HG02623 (cell line): ENCODE measurements at regions not wholly inside any gene's neighbourhood (a gene's known extent, or its start where the extent isn't known, plus 50 kb on each side); places are given as distances from the start of the nearest gene placed in this dataset.

Experiments used
- ATAC-seq: cut with Tn5 transposase; IDR thresholded peaks from one replicate; pipeline ENCODE4 v1.9.1; 2021; ENCODE audit warnings: moderate library complexity; ENCODE audit not compliant: unreplicated experiment

DNA sequence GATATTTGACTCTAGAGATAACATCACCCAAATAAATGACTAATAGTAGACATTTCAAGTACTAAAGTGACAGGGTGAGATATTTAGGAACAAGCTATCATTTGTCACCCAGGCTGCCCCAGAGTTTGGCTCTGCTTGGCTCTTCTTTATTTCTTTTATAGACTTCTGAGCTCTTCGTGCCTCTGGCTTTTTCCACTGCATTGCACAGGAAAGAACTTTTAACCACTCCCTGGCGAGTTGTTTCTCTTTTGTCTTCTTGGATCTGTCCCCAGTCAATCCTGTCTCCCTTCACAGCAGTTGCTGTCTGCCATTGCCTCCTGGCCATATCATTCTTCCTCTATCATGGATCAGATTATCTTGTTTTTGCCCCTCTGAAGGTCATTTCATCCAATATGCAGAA, 339.2 kb upstream of the DCBLD2 start:
- ATAC-seq, result no peak

DNA sequence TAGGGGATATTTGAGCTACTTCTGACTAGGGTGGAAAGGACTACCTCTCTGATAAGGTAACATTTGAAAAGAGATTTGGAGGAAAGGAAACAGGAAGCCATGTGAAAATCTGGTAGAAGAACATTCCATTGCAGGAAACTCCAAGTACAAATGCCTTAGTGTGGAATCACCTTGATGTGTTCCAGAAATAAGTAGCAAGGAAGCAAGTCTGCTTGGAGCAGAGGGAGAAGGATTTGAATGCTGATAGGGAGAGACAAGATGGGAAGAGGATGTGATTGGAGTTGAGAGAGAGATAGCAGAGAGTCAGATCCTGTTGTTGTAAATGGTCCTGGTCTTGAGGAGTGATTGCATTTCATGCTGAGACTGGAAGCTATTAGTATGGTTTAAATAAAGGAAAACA, 335.1 kb upstream of the DCBLD2 start:
- ATAC-seq, result no peak

DNA sequence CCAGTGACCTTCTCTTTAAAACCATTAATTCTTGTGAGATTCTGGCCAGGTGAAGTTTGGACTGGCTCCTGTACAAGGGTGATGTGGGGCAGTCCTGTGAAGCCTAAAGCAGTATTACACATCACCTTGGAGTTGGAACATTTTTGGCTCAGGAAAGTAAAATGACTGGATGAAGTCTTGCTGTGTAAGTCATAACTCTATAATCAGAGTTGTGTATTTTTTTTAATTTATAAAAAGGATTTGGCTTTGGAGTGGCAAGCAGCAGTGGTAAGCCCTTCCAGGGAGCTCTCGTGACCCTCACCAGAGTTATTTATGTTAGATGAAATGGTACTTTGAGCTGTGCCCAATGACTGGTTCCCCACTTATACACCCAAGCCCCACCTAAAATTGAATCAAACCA, 331.2 kb upstream of the DCBLD2 start:
- ATAC-seq, result no peak

DNA sequence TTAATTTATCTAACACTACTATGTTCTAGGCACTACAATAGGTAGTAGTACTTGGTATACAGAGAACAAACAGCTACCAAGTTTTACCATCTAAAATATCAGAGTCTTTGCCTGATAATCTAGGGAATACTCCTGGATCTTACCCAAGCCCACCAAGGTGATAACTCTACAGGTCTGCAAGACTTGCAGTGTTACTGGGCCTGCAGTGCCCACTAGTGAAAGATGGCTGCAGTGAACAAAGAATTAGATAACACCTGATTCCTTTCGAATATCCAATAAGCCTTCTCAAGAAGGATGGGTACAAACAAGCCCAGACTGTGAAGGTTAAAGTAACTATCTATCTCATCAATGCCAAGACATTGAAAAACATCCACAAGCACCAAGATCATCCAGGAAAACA, 317.0 kb upstream of the DCBLD2 start:
- ATAC-seq, result no peak

DNA sequence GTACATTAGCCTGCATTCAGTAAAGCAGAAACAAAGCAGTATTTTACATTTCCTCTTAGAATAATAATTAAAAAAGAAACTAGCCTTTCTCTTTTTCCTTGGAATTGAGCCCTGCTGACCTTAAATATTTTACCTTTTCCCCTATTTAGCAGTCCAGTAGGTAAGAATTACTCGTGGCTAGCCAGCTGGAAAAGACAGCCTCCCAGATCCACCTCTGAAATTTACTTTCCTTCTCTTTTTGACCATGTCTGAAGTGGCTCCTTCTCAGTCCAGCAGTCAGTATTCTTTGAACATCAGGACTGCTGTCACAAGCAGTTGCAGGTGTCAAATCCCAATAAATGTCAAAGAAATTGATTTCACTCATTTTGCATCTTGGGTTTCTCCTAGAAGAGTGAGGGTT, 311.5 kb upstream of the DCBLD2 start:
- no peak for ATAC-seq

DNA sequence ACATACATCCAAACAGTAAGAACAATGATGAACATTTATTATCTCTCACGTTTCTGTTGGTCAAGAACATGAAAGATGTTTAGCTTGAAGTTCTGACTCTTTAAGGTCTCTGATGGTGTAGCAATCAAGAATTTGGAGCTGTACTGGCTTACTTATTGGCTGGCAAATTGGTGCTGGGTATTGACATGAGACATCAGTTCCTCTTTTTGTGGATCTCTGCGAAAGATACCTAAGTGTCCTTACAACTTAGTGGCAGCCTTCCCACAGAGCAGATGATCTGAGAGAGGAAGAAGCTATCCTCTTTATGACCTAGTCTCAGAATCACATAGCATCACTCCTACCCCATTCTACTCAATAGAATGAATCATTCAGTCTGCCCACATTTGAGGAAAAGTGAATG, 309.8 kb upstream of the DCBLD2 start:
- ATAC-seq, result no peak

DNA sequence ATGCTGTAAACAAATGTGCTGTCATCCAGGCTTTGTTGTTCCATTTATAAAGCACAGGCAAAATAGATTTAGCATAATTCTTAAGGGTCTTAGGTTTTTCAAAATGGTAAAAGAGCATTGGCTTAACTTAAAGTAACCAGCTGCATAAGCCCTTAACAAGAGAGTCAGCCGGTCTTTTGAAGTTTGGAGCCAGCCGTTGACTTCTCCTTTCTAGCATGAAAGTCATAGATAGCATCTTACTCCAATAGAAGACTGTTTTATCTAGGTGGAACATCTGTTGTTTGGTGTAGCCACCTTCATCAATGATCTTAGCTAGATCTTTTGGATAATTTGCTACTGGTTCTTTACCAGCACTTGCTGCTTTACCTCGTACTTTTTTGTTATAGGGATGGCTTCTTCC, 297.5 kb upstream of the DCBLD2 start:
- ATAC-seq, result no peak

DNA sequence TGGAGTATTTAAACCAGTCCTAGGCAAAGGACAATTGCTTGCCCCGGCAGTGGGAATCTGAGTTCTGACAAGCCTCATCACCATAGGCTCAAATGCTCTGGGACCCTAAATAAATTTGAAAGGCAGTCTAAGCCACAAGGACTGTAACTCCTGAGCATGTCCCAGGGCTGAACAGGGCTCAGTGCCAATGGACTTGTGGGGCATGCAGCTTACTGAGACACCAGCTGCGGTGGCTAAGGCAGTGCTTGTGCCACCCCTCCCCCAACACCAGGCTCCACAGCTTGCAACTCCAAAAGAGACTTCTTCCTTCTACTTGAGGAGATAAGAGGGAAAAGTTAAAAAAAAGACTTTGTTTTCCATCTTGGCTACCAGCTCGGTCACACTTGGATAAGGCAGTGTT, 289.7 kb upstream of the DCBLD2 start:
- no peak for ATAC-seq

DNA sequence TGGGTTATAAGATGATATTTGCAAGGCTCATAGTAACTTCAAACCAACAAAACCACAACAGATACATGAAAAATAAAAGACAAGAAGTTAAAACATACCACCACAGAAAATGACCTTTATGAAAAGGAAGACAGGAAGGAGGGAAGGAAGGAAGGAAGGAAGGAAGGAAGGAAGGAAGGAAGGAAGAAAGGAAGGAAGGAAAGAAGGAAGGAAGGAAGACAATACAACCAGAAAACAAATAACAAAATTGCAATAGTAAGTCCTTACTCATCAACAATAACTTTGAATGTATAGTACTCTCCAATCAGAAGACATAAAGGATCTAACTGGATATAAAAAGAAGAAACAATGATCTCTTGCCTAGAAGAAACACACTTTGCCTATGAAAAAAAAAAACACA, 287.4 kb upstream of the DCBLD2 start:
- ATAC-seq, result no peak

DNA sequence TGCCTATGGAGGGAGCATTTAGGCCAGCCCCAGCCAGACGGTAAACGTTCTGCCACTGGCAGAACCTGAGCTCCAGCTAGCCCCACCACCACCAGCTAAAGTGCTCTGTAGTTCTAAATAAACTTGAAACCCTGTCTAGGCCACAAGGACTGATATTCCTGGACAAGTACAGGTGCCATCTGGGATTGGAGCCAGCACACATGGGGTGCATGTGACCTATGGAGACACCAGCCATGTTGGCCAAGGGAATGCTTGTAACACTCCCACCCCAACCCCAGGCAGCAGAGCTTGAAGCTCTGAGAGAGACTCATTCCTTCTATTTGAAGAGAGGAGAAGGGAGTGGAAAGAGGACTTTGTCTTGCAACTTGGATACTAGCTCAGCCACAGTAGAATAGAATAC, 284.5 kb upstream of the DCBLD2 start:
- no peak for ATAC-seq

DNA sequence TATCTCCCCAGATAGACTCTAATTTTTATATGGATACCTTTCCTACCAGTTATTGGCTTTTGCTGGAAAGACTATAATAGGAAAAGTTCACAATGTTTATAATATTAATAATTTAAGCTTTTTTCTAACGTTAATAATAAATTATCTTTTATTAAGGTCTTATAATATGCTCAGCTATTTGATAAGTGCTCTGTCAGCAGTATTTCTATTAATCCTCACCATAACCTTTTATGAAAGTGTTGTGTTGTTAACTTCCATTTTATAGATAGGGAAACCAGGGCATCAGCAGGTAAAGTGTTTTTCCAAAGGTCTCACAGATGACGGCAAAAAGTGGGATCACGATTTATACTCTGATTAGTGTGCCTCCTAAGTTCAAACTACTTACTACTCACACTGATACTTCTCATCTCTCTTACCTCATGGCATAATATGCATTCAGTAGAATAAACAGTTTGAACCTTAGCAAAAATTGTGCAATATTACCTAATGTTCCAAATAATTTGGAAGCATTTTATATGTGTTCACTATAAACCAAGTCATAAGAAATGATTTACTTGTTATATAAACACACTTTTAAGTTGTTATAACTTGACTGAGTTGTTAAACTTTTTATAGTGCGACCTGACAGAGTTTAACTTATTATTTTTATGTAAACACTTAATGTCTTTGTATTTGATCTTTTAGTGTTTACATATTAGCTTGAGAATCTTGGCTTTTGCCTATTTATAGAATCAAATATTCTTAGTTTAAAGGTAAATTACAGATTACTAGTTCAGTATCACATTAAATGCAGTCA, 274.9 kb upstream of the DCBLD2 start:
- ATAC-seq, result no peak

DNA sequence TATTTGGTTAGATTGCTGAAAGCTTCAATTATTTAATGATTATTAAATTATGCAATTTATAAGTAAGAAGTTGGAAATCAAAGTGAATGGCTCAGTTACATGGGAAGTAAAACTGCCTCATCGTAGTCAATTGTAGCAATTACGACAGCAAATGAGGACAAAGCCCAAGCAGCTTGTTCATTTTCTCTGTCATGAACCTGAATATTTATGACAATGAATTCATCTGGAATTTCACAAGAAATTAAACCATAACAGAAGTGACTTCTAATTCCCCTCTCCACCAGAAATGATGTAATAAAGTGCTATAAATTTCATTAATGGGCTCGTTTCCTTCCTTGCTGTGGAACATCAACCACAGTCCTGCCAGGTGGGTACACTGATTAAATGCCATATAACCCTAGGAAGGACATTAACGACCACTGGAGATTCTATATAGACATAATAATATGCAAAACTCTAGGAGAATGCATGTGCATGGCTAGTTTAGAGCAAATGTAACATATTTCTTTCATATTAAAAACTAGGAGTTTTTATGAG, 273.8 kb upstream of the DCBLD2 start:
- ATAC-seq, result no peak

DNA sequence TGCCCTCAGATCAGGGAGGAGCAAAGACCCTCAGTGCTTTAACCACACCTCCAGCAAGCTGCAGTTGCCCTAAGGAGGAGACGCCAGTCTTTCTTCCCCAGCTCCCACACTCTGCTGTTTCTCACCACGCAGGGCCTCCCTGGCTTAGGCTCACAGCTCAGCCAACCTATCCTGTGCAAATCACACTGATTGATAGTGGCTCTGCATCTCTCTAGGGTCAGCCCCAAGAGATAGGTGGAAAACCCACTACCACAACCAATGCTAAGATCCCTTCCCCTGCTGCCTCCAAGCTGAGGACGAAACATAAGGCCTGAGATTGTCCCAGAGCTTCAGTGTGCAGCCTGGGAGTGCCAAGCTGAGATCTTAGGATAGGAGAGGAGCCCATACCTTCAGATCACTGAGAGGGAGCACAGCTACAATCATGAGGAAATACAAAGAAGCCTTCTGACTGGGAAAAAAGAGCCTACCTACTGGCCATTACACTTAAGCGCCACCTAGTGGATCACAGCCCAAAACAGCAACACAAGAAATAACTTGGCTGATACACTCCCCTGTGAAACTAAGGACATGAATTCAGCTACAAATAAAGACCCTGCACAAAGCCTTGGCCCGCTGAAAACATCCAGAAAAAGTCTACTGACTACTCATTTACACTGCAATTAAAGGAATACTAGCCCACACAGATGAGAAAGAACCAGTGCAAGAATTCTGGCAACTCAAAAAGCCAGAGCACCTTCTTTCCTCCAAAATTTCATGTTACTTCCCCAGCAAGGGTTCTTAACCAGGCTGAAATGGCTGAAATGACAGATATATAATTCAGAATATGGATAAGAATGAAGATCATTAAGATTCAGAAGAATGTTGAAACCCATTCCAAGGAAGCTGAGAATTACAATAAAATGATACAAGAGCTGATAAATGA, 271.5 kb upstream of the DCBLD2 start:
- ATAC-seq, result peak; percentile 71

DNA sequence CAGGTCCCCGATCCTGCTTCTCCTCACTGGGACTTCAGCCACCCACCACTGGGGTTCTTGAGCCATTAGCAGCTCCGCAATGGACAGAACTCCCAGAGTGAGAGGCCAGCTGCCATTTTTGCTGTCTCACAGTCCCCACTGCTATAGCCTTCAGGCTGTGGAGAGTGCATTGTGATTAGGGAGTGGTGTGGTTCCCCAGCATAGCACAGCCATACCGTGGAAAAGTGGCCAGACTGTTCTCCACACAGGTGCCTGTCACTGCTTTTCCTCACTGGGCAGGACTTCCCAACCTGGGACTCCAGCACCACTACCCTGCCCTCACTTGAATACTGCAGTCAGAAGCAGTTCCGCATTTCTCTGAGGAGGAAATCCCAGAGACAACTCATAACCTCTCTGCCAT, 270.3 kb upstream of the DCBLD2 start:
- no peak for ATAC-seq

DNA sequence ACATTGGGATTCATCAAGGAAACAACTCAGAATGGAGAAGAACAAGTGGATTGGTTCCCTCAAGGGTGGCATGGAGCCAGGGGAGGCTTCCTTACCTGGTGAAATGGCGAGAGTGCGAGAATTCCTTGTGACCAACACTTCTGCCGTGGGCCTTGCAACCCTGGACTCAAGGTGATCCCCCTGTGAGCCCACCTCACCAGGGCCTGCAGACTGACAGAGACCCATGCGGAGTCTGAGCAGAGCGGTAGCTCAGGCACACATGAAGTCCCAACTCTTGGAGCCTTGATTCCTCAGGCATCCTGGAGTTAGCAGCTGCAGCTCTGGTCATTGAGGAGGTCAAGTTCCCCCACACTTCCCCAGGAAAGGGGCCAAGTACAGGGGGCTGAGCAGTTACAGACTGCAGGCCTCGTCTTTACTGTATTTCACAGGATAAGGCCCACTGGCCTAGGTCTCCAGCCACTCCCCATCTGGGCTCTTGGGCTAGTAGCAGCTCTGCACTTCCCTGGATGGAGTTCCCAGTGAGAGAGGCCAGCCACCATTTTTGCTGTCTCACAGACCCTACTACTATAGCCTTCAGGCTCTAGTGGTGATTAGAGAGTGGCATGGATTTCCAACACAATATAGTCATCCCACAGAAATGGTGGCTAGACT, 269.5 kb upstream of the DCBLD2 start:
- no peak for ATAC-seq

DNA sequence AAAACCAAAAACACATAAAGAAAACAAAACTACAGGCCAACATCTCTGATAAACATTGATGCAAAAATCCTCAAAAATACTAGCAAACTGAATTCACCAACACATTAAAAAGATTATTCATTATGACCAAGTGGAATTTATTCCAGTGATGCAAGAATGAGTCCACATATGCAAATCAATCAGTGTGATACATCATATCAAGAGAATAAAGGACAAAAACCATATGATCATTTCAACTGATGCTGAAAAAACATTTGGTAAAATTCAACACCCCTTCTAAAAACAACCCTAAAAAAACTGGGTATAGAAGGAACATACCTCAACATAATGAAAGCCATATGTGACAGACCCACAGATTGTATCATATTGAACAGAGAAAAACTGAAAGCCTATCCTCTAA, 265.6 kb upstream of the DCBLD2 start:
- no peak for ATAC-seq

DNA sequence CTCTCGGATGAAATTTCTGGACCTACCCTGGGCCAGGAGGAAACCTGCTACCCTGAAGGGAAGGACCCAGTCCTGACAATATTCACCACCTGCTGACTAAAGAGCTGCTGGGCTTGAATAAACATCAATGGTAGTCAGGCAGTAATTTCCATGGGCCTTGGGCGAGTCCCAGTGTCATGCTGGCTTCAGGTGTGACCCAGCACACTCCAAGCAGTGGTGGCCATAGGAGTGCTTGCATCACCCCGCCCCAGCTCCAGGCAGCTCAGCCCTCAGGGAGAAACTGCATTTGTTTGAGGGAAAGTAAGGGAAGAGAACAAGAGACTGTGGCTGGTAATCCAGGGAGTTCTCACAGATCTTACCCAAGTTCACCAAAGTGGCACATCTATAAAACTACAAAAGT, 261.8 kb upstream of the DCBLD2 start:
- no peak for ATAC-seq

DNA sequence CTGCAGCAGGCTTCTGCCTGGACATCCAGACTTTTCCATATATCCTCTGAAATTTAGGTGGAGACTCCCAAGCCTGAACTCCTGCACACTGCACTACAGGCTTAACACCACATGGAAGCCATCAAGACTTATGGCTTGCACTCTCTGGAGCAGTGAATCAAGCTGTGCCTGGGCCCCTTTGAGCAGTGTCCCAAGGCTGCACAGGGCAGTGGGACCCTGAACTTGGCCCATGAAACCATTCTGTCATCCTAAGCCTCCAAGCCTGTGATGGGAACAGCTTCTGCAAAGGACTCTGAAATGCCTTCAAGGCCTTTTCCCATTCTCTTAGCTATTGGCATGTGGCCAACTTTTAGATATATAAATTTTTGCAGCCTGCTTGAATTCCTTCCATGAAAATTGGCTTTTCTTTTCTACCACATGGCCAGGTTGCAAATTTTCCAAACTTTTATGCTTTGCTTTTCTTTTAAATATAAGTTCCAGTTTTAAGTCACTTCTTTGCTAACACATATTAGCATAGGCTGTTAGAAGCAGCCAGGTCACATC, 257.8 kb upstream of the DCBLD2 start:
- no peak for ATAC-seq

DNA sequence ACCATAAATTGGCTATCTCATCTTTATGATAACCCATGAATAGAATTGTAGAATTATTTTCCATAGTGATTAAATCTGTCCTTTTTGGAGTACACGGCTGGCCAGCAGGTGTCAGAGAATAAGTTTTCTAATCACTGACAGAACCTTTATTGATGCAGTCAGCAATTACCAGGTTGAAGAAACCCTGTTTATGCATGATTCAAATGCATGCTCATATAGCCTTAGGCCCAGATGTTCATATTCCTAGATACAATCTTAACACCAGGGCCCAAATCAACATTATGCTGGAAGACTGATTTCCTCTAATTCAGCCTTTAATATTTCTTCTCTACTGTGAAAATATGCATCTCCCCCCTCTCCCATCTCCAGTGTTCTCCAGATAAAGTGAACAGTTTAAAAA, 243.5 kb upstream of the DCBLD2 start:
- ATAC-seq, result no peak

DNA sequence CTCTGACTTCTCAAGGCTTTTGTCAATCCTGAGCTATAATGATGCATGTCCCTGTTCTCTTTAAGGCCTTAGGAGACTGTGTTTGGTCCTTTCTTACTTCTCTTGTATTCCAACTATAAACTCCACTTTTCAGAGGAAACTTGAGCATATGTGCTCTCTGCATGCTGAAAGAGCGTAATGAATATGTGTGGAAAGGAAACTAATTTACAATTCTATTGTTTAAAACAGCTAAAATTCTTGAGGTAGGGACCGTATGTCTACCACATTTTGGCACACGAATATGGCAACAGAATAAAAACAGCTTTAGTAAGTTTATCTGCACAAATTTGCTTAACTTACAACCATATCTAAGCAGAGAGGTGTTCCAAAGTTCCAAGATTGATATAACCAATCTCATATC, 242.0 kb upstream of the DCBLD2 start:
- no peak for ATAC-seq

DNA sequence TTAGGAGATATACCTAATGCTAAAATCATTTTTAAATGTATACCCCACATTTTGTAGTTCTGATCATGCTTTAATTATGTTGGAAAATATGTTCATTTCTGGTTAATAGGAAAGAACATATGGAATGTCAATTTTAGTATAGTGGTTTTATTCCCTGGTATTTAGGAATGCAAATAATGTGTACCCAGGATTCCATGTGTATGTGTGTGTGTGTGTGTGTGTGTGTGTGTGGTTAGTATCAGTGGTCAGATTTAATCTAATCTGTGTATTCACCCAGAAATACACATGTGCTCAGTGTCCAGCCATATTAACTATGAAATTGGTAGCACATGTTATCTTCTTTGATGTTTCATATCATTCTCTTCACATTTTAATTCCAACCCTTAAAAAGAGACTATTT, 233.5 kb upstream of the DCBLD2 start:
- ATAC-seq, result no peak
